GM19467 (cell line): ENCODE measurements at regions not wholly inside any gene's neighbourhood (a gene's known extent, or its start where the extent isn't known, plus 50 kb on each side); places are given as distances from the start of the nearest gene placed in this dataset.
"Not testable (repeated sequence)": the region's sequence is repeated elsewhere in the genome, so short reads cannot be mapped to it uniquely, and the experiment has no call there.

ENCODE experiments used
- ATAC-seq: cut with Tn5 transposase; IDR thresholded peaks from one replicate; pipeline ENCODE4 v1.9.1; 2021; ENCODE audit warnings: mild to moderate bottlenecking, moderate library complexity; ENCODE audit not compliant: unreplicated experiment

DNA sequence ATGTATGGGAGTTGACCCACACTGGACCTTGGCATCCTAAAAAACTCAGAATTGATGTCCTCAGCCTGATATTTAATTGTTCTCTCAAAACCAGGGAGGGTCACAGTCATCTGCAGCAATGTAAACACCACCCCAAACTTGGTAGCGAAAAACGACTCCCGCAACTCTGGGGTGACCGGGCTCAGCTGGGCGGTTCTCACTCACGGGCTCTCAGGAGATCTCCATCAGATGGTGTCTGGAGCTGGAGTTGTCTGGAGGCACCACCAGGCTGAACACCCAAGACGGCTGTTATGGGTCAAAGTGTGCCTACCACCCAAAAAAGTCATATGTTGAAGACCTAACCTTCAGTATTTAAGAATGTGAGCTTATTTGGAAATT is 50.9 kb upstream of the NXT1 start:
- ATAC-seq = no peak

DNA sequence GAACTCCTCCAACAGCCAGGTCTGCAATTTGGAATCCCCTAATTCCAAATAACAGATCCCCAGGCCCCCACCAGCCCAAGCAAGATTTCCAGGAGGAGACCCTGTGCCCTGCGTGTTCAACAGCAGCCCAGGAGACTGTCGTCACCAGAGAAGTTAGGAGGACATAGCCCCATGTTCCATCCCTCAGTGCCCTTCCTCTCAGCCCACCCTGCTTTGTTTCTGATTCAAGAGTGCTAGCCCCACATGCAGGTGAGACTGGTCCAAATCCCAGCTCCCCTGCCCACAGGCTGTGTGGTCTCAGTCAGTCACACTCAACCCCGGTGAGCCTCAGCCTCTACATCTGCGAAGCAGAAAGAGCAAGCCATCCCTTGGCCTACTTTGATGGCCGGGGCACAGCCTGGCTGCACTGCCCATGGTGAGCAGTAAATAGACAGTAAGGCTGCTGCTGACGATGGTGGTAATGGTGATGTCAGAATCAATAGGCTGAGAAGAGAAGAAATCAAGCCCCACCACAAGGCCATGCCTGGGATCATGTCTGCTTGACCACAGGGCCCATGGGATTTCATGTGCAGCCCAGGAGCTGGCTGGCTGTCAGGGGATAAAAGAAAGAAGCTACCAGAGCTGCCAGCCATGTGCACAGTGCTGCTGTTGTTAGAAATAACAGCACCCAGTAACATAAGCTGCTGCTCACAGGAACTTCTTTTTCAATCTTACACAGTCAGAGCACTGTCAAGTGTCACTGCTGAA is 51.5 kb upstream of the NXT1 start:
- no peak for ATAC-seq

- no peak for ATAC-seq
Observed at GRCh38 chr20:23298155-23298554, 52.4 kb upstream of the NXT1 start.

DNA sequence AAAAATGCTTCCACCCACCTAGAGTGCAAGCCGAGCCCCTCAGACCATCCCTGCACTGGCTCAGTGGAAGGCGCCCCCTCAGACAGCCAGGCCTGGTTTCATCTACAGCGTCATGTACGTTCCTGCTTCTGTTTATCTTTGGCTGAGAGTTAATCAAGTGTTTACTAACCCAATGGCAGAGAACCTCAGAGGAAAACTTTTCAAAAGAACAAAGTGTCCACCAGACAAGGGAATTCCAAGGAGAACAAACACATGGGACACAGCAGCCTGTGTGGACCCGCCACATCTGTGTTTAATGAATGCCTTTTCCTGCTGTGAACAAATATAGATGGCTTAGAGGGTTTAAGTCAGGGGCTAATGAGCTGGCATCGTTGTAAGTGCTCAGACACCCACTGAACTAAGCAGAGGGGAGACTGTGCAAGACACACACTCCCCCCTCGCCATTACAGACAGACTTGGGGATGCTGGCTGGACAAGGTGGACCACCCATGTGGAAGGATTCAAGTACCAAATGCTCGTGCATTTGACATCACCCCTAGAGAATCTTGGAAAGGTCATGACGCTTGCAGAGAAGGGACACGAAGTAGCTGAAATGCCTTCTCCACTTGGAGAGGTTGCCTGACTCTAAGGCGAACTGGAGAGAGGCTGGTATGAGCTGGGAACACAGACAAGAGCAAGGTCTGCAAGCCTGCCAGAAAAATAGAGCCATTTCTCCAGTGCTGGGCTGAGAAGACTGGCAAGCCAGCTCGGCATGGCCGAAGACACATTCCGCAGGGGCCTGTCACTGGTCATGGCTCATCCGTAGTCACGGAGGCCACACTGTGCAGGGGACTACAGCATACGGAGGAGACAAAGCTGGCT is 53.5 kb upstream of the NXT1 start:
- ATAC-seq = no peak

DNA sequence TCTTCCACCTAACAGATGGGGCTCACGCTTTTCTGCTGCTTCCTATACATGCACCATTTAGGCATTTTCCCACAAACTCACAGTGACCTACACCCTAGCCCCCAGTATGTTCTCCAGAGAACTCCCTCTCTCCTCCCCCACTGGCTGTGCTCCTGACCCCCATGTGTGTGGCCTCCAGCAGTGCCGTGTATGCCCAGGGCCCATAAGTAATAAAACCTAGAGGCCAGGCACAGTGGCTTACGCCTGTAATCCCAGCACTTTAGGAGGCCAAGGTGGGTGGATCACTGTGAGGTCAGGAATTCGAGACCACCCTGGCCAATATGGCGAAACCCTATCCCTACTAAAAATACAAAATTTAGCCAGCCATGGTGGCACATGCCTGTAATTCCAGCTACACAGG is 54.7 kb upstream of the NXT1 start:
- ATAC-seq = no peak

- no peak for ATAC-seq
Observed at GRCh38 chr20:23294671-23295070, 55.9 kb upstream of the NXT1 start.

DNA sequence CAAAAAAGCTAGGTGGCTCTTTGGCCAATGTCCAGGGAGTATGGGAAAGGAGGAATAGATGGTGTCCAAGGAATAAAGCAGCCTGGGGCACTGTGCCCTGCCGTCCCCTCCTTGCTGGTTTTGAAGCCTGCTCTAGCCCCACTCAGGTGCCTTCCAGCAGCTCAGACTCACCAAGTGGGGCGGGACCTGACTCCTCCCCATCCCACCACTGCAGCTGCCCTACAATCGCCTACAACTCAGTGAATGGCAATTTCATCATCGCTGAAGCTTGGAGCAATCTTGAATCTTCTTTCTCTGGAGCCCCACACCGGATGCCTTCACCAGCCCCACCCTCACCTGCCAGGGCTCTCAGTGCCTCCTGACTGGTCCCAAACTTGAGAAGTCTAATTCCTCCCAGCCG is 56.4 kb upstream of the NXT1 start:
- ATAC-seq = no peak

DNA sequence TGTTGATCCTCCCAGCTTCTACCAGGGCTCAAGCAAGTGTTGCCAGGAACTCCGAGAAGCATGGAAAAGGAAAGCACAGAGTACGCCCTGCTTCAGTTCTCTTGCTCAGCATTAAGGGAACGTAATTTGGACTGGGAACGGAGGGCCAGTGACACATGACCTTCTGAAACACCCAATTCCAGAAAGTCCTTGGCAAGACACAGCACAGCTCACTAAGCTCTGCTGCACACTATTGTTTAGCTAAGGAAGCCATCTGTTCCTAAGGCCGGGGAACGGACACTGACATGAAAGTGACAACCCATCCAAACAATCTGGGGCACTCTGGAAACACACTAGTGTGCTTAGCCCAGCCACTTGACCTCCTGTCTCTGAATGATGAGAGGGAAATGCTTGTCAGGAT is 56.9 kb upstream of the NXT1 start:
- no peak for ATAC-seq

- ATAC-seq = not testable (repeated sequence)
Observed at GRCh38 chr20:23292311-23292710, 58.3 kb upstream of the NXT1 start.

- no peak for ATAC-seq
Observed at GRCh38 chr20:23291575-23292240, 58.9 kb upstream of the NXT1 start.

DNA sequence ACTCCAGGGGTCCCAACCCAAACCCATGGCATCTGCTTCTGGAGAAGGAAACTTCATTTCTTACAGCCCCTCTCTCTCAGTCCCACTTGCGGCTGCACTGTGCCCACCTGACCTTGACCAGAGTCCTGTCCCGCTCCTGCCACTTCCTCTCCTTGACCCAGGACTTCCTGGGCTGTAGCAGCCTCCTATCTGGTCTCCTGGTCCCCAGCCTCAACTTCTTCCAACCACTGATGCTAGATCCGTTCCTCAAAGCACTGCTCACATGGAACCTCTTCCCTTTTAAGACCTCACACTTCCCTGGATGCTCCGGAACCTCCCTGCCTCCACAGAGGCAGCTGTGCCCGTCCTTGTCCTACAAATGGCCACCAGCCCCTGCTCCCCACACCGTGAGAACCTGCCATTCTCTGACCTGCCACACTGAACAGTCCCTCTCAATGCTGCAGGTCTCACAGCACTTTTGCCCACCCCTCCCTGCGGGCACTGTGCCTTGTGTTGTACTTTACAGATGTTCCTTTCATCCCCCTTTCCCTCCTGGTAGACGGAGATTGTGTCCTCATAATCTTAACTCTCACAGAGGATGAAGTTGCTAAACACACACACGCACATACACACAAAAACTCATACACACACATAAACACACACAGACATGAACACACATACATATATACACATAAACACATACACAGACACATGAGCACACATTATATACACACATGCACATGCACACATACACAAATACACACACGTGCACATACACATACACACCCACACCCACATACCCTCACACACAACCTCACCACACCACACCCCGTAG is 59.6 kb upstream of the NXT1 start:
- ATAC-seq = no peak

GRCh38 chr20:23289724-23290395 is 60.7 kb upstream of the NXT1 start:
- no peak for ATAC-seq

GRCh38 chr20:23289249-23289648 is 61.3 kb upstream of the NXT1 start:
- no peak for ATAC-seq

DNA sequence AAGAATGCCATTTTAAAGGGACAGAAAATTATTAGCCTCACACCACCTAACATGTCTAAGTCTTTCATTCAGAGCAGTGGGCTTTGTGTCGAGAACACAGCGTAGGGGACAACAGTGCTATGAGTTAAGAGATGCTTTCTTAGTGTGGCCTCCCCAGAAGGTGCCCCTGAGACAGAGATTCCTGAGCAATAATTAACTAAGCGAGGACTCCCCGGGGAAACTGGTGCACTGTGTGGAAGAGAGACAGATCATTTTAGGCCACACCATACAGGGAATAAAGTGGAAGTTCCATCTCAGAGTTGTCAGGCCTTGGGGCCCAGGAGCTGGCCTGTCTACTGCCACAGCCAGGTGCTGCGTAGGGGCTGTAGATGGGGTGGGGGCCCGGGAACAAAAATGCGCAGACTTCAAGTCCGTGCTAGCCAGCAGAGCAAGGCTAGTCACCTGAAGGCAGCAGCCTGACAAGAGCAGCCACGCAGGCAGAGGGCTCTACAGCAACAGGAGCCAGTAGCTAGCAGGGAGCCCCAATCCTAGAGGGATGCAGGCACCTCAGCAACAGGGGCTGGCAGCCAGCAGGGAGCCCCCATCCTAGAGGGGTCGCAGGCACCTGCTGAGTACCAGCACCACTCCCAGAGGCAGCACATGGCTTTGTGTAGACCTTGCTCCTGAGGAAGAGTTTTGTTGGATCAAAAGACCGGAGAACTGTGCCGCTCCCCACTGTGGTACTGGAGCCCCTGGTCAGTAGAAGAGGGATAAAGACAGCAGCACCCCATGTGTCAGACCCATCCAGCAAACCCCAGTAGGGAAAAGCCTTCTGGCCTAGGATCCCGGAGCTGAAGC is 63.0 kb upstream of the NXT1 start:
- no peak for ATAC-seq

GRCh38 chr20:23286346-23286745 is 64.2 kb upstream of the NXT1 start:
- no peak for ATAC-seq

DNA sequence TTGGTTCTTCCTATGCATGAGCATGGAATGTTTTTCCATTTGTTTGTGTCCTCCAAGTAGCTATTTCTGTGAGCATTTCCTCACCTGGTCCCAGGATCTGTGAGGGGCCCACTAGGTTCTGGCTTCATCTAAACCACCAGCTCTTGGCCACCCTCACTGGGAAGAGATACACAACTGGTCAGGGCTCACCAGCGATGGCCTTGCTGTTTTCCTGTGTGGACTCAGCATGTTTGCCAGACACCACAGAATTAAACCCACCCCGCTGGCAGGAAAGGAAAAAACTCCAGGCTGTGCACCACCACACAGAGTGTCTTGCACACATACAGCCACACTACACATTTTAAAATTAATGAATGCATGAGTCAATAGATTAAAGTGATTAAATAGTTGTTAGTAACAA is 65.1 kb upstream of the NXT1 start:
- ATAC-seq = no peak

- no peak for ATAC-seq
Observed at GRCh38 chr20:23284009-23284408, 66.6 kb upstream of the NXT1 start.

DNA sequence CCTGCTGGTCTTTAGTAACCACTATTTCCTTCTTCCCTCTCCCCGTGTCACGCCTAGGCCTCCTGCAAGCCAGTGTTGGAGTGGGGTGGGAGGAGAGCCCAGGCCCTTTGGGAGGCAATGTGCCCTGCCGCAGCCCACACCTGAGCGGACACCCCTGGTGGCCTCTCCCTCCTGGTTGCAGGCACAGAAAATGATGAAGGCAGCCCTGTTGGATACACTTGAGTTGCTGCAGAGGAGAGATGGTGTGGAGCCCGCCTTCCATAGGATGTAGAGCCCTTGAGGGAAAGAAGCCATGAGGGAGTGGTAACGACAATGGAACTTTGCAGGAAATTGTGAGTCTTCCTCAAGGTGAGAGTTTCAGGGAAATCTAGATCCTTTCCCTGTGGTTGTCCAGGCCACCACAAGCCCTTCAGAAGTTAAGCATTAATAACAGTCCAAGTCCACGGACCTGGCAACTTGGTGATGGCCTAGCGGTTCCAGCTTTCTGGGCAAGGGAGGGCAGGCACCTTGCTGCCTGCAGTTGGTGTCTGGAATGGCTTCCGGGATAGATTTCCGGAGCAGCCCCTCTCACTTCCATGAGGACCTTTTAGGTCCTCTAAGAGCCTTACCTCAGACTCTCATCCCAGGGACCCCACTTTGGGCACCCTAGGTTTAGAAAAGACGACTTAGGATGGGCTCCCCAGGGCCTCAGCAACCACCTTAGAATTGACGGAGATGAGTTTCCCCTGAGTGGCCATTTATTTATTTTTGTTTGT is 67.3 kb upstream of the NXT1 start:
- no peak for ATAC-seq

GRCh38 chr20:23282546-23282945 is 68.0 kb upstream of the NXT1 start:
- ATAC-seq = no peak
